ENCODE measurements at regions not wholly inside any gene's neighbourhood (a gene's known extent, or its start where the extent isn't known, plus 50 kb on each side); places are given as distances from the start of the nearest gene placed in this dataset.
A peak's percentile ranks its signal among the peaks of the same experiment; 100 is the strongest.
"Not testable (repeated sequence)": the region's sequence is repeated elsewhere in the genome, so short reads cannot be mapped to it uniquely, and the experiment has no call there.

DNA sequence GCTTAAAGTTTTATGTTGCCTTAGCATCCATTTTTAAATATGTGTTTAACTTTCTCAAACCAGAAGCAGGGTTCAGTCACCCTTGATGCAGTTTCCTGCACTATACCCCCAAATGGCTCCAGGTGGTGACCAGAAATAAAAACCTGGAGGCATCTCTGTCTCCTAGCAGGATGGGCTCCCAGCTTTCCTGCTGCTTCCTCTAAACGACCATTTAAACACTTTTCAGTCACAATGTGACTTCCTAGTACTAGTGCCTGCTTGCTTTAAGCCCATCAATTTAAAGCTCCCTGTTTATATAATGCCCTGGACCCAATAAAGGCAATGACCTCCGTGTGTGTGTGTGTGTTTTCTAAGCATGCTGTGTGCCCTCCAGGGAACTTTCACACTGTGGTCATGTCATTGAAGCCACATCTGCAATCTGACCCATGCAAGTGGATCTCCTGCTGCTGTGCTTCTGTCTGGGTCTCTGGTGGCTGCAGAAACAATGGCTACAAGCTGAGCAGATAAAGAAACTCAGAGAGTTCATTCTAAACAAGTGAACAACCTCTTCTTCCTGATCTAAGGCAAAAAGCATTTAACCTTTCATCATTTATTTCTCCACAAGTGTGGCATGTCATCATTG is 175.3 kb downstream of the SPATA31A6 start:
- not testable (repeated sequence) for ATAC-seq; H3K36me3 Mint-ChIP-seq (ENCODE audit: low read depth)

DNA sequence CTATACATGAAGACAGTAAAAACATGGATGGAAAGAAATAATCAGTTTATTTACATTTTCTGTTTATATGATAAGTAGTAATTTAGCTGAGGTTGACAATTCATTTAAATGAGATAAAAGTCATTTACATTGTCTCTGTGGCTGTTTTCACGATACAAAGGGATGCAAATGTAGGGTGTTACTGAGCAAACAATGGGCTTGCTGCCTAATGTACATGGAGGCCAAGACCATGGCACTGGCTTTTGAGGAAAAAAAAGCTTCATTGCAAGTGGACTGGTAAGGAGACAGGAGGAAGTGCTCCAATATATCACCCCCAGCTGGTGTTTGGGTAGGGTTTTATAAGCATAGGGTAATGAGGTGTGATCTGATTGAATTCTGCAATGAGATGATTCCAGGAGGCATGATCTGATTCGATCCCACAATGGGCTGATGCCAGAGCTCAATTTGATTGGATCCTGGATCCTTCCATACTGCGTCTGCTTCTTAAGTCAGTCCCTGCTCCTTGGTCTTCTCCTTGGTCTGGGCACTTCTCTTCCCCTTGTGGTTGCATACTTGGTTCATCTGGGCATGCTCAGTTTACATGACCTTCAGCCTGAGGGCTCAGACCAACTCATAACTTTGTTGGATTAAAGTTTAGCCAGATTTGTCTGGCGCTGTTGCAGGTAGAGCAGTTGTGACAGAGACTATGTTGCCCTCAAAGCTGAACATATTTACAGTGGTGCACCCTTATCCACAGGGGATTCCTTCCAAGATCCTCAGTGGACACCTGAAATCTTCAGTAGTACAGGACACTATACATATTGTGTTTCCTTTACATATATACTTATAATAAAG is 181.2 kb downstream of the SPATA31A6 start:
- CTCF ChIA-PET, H3K4me3 Mint-ChIP-seq: not testable (repeated sequence)

More for the DNA sequence above, 175.3 kb downstream of the SPATA31A6 start:
- peaks cover 13% of the 10 kb centered on the region for H3K27me3 Mint-ChIP-seq
- H3K4me3 Mint-ChIP-seq; H3K27ac Mint-ChIP-seq; DNase-seq; H3K9me3 Mint-ChIP-seq; CTCF ChIA-PET; POLR2A ChIA-PET; H3K4me1 Mint-ChIP-seq (ENCODE audit: low read depth); intact Hi-C loops (cut with micrococcal nuclease): not testable (repeated sequence)

DNA sequence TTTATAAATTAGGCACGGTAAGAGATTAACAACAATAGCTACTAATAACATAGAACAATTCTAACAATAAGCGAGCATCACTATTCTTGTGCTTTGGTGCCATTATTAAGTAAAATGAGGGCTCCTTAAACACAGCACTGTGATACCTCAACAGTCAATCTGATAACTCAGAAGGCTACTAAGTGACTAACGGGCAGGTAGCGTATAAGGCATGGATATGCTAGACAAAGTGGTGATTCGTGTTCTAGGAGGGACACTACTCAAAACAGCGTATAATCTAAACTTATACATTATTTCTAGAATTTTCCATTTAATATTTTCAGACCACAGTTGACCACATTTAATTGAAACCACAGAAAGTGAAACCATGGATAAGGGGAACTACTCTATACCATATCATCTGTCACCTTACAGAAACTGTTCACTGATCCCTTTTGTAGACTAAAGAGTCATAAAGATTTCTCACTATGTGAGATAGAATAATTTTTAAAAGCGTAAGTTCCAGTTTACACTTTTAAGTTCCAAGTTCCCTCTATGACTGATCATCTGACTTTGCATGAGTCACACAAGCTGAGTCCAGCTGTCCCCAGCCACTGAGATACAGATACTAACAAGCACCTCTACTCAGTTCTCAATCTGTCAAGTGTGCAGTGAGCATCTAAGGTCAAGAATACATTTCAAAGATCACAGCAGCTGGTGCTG is 181.9 kb downstream of the SPATA31A6 start:
- DNase-seq; CTCF ChIA-PET; H3K4me3 Mint-ChIP-seq; H3K36me3 Mint-ChIP-seq (ENCODE audit: low read depth); H3K4me1 Mint-ChIP-seq (ENCODE audit: low read depth); POLR2A ChIA-PET; H3K9me3 Mint-ChIP-seq; H3K27ac Mint-ChIP-seq; intact Hi-C loops (cut with micrococcal nuclease); H3K27me3 Mint-ChIP-seq: not testable (repeated sequence)
- peak; percentile 39 for ATAC-seq

More for the DNA sequence above, 181.2 kb downstream of the SPATA31A6 start:
- intact Hi-C loops (cut with micrococcal nuclease); H3K4me1 Mint-ChIP-seq (ENCODE audit: low read depth); H3K36me3 Mint-ChIP-seq (ENCODE audit: low read depth); POLR2A ChIA-PET; DNase-seq; H3K27me3 Mint-ChIP-seq; H3K27ac Mint-ChIP-seq; ATAC-seq; H3K9me3 Mint-ChIP-seq: not testable (repeated sequence)

DNA sequence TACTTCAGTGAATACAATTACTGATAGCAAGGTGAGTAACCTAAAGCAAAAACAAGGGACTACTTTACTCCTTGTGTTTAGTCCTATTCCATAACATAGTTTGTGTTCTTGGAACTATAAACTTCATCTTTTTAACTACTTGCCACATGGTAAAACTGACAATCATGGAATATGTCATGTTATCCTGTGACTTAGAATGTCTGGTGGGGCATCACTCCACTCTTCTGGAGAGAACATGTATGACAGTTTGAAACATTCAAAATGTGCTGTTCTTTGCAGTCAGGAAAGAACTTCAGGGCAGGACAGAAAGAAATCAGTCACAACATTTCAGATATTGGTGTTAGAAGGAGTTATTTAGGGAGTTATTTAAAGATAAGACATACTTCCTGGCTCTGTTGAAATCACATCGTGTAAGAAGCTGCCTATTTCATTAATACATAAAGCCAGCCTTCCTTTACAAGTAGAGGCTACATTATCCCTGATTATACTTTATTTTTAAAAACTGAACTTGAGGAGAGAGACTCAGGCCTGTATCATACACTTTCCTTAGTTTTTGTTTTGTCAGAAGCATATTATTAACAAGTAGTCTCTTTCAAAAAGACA is 184.9 kb downstream of the SPATA31A6 start:
- DNase-seq; H3K4me3 Mint-ChIP-seq; POLR2A ChIA-PET; CTCF ChIA-PET; H3K9me3 Mint-ChIP-seq; H3K27ac Mint-ChIP-seq; H3K27me3 Mint-ChIP-seq; H3K4me1 Mint-ChIP-seq (ENCODE audit: low read depth); ATAC-seq; H3K36me3 Mint-ChIP-seq (ENCODE audit: low read depth); intact Hi-C loops (cut with micrococcal nuclease): not testable (repeated sequence)

DNA sequence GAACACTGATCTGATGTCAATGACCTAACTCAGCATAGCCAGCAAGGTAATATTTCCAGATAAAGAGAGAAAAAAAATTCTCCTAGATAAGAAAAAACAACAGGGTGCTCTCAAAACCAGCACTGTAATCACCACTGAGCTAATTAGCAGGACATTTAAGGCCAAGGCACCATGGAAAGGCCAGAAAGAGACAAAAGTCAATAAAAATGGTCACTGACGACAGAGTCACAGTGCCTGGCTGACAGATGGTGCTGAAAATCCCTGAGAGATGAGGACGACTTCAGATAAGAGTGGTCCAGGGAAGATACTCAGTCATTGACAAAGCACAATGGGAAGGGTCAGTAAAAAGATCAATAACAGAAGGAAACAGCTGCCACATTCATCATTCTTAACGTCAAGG is 186.7 kb downstream of the SPATA31A6 start:
- ATAC-seq; DNase-seq; H3K4me3 Mint-ChIP-seq; H3K4me1 Mint-ChIP-seq (ENCODE audit: low read depth); CTCF ChIA-PET; H3K27ac Mint-ChIP-seq; H3K27me3 Mint-ChIP-seq; POLR2A ChIA-PET; H3K36me3 Mint-ChIP-seq (ENCODE audit: low read depth); intact Hi-C loops (cut with micrococcal nuclease); H3K9me3 Mint-ChIP-seq: not testable (repeated sequence)

DNA sequence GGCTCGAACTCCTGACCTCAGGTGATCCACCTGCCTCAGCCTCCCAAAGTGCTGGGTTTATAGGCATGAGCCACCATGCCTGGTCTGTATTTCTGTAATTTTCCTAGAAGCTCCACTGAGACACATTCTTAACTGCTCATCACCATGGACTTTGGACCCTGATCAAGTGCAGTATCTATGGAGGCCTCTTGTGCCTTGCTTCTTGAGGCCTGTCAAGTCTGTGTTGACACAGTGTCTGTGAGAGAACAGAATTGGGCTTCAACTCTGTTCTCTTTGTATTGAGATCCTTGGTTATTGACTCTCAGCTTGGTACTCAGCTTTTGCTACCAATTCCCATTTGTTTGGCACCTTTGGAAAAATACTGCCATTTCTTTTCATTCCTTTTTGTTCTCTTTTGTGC is 188.0 kb downstream of the SPATA31A6 start:
- POLR2A ChIA-PET; intact Hi-C loops (cut with micrococcal nuclease); H3K4me3 Mint-ChIP-seq; ATAC-seq; H3K36me3 Mint-ChIP-seq (ENCODE audit: low read depth); H3K27me3 Mint-ChIP-seq; DNase-seq; H3K27ac Mint-ChIP-seq; CTCF ChIA-PET; H3K4me1 Mint-ChIP-seq (ENCODE audit: low read depth); H3K9me3 Mint-ChIP-seq: not testable (repeated sequence)

DNA sequence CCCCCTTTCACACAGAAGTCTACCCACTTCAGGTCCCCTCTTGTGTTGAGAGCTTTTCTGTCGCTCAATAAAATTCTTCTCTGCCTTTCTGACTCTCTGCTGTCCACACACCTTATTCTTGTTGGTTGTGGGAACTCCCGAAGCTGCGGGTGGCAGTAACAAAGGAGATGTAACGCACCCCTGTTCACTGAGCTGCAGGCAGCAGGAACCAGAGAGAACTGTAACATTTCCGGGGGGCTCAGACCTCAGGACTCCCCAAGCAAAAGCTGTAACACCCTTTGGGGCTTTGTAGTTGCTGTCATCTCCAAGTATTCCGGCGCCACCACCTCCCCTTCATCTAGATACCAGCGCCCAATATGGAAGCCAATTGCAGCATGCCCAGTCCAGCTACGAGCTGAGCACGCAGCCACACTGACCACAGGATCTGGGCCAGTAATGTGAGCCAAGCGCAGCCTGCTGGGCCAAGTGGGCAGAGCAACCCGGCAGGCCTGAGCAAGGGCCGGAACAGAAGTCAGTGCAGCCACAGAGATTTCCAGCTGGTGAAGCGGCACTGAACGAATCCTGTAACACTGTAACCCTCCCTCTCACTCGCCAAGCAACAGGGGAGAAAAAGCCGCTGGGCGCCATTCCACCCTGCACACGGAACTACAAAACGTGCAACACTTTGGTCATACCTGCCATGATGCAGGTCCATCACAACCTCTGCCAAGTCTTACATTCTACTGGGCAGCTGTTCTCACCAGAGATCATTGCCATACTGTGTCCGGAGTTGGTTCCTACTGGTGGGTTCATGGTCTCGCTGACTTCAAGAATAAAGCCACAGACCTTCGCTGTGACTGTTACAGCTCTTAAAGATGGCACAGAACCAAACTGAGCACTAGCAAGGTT is 194.3 kb downstream of the SPATA31A6 start:
- H3K36me3 Mint-ChIP-seq (ENCODE audit: low read depth); CTCF ChIA-PET; H3K27ac Mint-ChIP-seq; DNase-seq; H3K4me1 Mint-ChIP-seq (ENCODE audit: low read depth); POLR2A ChIA-PET; intact Hi-C loops (cut with micrococcal nuclease); H3K4me3 Mint-ChIP-seq; H3K27me3 Mint-ChIP-seq; ATAC-seq; H3K9me3 Mint-ChIP-seq: not testable (repeated sequence)

DNA sequence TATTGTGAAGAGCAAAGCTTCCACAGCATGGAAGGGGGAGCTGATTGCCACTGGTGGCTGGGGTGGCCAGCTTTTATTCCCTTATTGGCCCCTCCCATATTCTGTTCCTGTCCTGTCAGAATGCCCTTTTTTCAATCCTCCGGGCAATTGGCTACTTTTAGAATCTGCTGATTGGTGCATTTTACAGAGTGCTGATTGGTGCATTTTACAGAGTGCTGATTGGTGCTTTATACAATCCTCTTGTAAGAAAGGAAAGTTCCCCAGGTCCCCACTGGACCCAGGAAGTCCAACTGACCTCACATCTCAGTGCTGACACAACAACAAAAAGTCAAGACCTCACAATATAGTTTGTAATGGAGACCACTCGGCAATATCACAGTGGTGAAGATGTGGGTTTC is 195.0 kb downstream of the SPATA31A6 start:
- CTCF ChIA-PET, result no interaction called here
- no peaks in the 10 kb centered on the region for H3K4me1 Mint-ChIP-seq (ENCODE audit: low read depth)
- H3K27ac Mint-ChIP-seq, result no peak overlapping the region
- TF ChIP-seq, protein P1, sequence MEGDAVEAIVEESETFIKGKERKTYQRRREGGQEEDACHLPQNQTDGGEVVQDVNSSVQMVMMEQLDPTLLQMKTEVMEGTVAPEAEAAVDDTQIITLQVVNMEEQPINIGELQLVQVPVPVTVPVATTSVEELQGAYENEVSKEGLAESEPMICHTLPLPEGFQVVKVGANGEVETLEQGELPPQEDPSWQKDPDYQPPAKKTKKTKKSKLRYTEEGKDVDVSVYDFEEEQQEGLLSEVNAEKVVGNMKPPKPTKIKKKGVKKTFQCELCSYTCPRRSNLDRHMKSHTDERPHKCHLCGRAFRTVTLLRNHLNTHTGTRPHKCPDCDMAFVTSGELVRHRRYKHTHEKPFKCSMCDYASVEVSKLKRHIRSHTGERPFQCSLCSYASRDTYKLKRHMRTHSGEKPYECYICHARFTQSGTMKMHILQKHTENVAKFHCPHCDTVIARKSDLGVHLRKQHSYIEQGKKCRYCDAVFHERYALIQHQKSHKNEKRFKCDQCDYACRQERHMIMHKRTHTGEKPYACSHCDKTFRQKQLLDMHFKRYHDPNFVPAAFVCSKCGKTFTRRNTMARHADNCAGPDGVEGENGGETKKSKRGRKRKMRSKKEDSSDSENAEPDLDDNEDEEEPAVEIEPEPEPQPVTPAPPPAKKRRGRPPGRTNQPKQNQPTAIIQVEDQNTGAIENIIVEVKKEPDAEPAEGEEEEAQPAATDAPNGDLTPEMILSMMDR (IDR thresholded peaks at IDR 0.05), result no peak
- peaks cover 7% of the 10 kb centered on the region for H3K9me3 Mint-ChIP-seq
- intact Hi-C loops (cut with micrococcal nuclease), result no loop called here
- H3K4me3 Mint-ChIP-seq, result no peak overlapping the region
- POLR2A ChIA-PET, result no interaction called here
- no peaks in the 10 kb centered on the region for H3K27me3 Mint-ChIP-seq
- no peak for DNase-seq
- H3K36me3 Mint-ChIP-seq (ENCODE audit: low read depth), result no peaks in the 10 kb centered on the region
- no peak for ATAC-seq

DNA sequence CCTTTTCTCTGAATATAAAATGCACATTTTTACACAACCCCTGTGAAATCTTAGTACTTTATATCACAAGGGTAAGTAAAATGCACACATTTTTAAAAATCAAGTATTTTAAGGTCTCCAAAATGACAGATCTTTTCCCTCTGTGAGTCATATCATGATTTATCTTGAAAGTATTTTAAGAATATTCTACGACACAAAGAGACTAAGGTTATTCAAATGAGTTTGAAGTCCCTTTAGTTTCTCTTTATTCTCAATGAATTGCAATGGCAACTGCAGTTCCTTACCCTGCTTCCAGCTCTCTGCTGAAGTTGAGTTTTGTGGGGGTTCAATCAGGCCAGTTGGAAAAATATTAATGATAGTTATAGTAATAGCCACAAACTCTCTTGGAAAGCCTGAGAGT is 196.1 kb downstream of the SPATA31A6 start:
- CTCF ChIA-PET; H3K9me3 Mint-ChIP-seq; intact Hi-C loops (cut with micrococcal nuclease); POLR2A ChIA-PET; ATAC-seq; H3K36me3 Mint-ChIP-seq (ENCODE audit: low read depth); H3K4me1 Mint-ChIP-seq (ENCODE audit: low read depth); H3K4me3 Mint-ChIP-seq; H3K27me3 Mint-ChIP-seq; DNase-seq; H3K27ac Mint-ChIP-seq: not testable (repeated sequence)

DNA sequence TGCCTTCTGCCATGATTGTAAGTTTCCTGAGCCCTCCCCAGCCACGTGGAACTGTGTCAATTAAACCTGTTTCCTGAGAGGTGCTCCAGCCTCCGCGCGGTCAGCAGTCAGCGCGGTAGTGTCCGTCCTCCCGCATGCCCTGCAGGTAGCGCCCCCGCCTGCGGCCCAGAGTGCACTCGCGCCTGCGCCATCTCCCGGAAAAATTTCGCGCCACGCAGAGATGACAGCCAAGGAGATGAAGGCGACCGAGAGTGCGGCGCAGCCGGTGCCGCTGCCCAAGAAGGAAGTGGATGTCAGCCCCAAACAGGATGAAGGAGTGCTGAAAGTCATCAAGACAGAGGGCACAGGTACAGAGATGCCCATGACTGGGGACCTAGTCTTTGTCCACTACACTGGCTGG is 201.1 kb downstream of the SPATA31A6 start:
- H3K27ac Mint-ChIP-seq, ATAC-seq, H3K4me3 Mint-ChIP-seq: not testable (repeated sequence)

More for the DNA sequence above, 201.1 kb downstream of the SPATA31A6 start:
- POLR2A ChIA-PET; intact Hi-C loops (cut with micrococcal nuclease); CTCF ChIA-PET; H3K4me1 Mint-ChIP-seq (ENCODE audit: low read depth); DNase-seq; H3K9me3 Mint-ChIP-seq; H3K27me3 Mint-ChIP-seq; H3K36me3 Mint-ChIP-seq (ENCODE audit: low read depth): not testable (repeated sequence)
